ENCODE measurements at regions not wholly inside any gene's neighbourhood (a gene's known extent, or its start where the extent isn't known, plus 50 kb on each side); places are given as distances from the start of the nearest gene placed in this dataset.
A peak's percentile ranks its signal among the peaks of the same experiment; 100 is the strongest.

GRCh38 chrX:39452401-39452800, 645.4 kb downstream of the BCOR start:
- no peak for DNase-seq

- no peak for DNase-seq
Measured at GRCh38 chrX:39453889-39454621, 643.7 kb downstream of the BCOR start.

- no peak for DNase-seq
Measured at GRCh38 chrX:39456894-39457604, 640.7 kb downstream of the BCOR start.

DNA sequence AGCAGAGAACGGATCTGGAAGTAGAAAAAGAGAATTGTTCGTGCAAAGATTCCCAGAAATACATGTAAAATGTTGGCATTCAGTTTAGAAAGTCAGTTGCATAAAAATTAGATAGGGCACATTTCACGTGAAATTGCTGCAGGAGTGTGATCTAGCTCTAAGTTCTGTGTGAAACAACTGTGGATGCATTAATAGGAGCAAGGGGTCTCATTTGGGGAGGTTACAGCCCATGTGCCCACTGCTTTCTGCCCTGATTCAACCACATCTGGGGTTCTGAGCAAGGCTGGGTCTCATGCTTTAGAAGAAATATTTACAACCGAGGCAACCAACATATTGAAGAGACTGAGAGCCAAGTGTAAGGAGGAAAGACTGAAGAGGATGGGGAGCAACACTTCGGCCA, 639.0 kb downstream of the BCOR start:
- no peak for DNase-seq

DNA sequence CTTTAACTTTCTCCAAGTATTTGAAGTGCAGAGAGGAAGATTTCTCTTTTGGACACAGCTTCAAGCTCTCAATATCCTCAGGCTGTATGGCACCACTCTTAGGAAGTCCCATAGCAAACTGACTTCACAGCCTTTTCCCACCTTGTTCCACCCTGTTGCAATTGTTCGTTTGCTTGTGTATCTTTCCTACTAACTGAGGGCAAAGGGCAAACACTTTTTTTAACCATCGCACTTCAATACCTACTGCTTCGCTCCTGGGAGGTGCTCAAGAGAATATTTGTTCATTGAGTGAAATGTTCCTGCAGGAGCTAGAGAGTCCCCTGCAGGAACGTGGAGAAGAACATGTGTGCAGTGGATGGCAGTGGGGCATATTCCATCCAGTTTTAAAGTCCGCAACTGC, 638.6 kb downstream of the BCOR start:
- DNase-seq, result no peak

- DNase-seq, result no peak
Measured at GRCh38 chrX:39459952-39460351, 637.8 kb downstream of the BCOR start.

DNA sequence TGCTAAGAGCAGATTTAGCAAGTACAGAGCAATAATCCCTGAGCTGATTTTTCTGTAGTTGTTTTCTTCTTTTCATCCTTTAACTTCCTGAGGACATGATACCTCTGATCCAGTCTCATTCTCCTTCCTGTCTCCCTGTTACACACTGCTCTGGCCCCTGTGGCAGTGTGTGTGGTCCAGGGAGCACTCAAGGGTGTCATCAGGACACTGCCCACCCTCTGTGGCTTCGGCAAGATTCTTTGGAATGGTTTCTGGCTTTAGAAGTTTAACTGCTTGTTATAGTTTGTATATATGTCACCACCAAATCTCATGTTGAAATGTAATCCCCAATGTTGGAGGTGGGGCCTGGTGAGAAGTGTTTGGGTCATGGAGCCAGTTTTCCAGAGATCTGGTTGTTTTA, 637.3 kb downstream of the BCOR start:
- no peak for DNase-seq

DNA sequence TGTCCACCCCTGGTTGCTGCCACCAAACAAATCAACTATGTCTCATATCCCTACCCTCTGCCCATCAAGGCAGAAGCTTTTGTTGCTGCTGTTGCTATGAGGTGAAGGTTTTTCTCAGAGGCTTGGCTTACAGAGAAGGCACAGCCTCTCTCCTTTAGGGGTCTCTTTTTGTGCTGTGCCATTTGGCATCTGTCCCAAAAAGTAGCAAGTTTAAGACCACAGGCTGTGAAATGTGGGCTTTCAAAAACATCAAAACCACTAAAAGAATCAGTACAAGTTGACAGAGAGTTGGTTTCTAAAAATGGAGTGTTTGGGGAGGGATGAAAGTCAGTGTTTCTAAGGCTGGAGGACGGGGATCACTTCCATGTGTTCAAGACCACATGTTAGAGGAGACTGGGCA, 634.9 kb downstream of the BCOR start:
- DNase-seq, result no peak

GRCh38 chrX:39464253-39464652, 633.5 kb downstream of the BCOR start:
- DNase-seq, result no peak

DNA sequence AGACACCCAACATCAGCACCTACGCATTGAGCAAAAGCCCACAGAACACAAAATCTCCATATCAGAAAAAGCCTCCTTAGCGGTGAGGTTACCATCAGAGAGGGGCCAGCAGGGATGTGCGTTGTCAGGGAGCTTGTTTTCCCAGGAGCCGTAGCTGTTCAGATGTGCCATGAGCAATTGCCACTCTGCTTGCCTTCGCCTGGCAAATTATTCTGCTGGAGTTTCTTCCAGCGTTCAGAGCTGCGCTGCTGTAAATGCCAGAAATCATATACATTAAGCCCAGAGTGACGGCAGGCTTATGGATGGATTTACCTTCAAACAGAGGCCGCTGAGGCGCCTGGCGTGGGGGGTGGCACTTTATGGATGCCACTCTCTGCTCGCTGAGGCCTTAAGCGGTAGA, 632.3 kb downstream of the BCOR start:
- DNase-seq, result no peak

DNA sequence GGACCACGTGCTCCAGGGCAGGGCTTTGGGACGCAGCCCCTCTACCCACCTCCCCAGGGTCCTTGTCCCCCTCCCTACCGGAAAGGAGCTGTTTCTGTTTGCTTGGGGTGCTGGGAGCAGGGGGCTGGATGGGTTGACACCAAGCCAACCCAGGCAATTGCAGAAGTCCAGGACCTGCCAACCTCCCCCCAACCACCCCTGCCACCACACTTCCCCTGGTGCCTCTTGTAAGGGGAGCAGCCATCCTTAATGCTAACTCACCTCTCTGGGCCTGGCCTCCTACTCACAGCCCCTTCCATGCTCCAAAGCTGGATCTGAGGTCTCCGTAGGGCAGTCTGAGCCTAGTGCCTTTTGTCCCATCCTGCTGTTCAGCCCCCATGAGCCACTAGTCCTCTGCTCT, 631.9 kb downstream of the BCOR start:
- no peak for DNase-seq

DNA sequence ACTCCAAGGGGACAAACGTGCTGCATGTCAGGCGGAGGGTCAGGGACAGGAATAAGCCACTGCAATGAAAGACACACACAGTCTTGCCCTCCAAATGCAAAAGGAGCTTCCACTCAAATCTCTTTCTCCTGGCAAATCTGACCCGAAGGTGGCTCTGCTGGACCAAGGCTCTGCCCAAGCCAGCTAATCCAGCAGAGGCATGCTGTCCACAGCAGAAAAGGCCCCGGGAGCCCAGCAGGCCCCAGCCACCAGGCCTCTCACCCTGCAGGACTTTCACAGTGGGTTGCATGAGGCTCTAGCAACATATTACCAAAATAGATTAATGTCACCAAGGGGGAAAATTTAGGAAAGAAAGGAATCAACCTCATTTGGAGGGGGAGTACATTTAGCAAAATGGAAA, 628.6 kb downstream of the BCOR start:
- no peak for DNase-seq

DNA sequence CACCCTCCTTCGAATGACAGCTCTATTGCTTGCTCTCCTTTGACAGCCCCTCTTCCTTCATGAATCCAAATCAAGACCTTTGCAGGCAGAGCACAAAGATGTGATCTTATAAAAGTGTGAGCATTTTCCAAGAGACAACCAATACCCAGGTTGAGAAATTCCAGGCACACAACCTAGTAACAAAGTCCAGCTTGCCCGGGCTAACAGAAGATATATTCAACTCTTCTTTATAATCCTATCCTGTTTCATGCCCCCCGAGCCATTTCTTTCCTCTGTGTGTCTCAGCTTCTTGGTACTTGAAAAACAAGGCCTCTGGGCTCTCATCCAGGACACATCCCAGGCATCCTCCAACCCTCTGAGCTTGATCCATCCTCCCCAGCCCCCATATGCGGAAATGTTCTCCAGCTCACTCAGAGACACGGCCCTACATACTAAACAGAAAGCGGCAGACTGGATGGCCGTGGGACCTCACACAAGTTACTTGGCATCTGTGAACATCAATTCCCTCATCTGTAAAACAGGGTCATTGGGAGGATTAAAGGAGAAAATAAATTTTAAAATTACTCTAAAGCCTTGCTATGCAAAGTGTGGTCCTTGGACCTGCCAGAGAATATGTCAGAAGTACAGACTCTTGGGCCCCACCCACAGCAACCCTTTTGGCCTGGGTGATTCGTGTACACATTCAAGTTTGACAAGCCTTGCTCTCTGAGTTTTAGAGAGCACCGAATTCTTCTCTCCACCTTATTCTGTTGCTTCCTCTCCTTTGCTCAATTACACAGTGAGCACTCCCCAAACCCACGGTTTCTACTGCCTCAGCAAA, 627.0 kb downstream of the BCOR start:
- DNase-seq, result no peak

GRCh38 chrX:39472161-39472560, 625.6 kb downstream of the BCOR start:
- no peak for DNase-seq

DNA sequence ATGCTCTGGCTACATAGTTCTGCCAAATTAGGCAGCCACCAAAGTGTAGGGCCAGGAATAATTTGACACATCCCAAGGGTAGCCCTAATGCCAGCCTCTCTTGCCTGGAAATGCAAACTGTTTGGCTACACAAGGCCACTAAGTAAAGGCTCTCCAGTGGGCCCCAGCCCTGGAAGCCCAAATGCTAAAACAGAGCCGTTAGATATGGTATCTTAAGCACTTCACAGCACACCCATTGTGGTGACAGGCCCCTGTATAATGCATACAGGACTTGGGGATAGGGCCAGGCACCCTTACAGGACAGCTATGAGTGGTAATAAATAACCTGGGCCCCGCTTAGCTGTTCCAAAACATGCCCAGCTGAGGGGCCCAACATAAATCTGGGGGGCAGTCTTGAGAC, 623.9 kb downstream of the BCOR start:
- no peak for DNase-seq

DNA sequence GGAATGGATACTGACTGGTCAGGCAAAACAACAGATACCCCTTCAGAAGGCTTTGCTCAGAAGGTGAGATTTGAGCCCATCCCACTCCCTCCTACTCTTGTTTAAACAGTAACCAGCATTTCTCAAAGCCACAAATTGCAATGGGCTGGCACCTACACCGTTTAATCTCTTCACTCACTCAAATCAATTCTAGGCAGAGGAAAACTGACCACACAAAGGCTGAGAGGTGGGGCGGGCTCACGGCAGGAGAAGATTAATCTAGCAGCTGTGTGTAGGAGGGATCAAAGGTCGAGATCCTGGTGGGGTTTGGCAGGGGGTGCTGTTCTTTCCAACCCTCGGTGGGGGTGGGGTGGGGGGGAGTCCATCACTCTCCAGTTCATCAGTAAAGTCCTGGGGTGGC, 622.4 kb downstream of the BCOR start:
- DNase-seq, result no peak

DNA sequence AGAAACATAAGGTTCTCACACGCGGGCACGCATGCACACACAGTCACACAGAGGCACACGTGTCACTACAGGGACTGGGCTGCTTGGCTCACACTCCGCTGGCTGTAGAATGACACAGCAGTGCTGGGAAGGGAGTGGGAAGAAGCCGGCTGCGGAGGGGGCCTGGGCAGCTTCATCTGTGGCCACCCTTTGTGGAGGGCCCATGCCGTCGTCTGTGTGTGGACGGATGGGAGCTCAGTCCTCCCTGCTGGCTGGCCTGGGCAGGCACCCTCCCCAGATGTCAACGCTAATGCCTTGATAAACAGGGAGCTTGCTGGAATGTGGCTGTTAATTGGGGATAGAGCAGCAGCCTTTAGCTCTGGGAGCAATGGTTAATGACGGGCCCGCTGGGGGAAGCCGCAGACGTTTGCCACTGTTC, 621.1 kb downstream of the BCOR start:
- no peak for DNase-seq

DNA sequence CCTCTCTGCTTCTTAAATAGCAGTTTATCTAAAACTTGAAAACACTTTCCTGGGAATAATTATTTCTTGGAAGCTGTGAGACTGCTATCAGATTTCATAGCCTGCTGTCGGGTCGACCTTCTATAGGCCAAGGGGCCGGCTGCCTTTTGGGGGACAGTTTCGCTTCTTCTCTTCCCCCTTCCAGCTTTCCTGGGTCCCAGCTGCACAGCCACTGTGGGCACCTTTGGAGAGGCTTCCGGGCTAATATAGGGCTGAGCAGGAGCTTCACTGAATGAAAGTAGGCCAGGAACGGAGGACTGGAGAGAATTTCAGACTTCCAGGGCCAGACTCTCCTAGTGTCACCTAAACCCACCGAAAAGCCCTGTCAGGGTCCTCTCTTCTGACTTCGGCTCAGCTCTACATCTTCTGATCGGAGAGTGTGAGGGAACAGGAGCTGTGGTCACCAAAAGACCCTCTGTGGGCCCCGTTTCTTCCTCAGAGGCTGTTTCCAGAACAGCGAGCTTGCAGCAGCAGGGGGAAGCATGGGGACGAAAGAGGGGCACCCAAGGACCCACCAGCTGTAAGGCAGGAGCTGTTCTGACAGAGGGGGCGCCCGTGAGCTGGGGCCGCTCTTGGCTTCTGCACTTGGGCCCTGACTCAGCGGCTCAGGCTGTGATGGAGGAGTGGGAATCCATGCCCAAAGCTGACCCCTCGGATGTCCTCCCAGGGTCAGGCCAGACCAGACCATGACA, 620.6 kb downstream of the BCOR start:
- DNase-seq, result no peak

GRCh38 chrX:39477762-39478120, 620.0 kb downstream of the BCOR start:
- DNase-seq, result peak; percentile 3

DNA sequence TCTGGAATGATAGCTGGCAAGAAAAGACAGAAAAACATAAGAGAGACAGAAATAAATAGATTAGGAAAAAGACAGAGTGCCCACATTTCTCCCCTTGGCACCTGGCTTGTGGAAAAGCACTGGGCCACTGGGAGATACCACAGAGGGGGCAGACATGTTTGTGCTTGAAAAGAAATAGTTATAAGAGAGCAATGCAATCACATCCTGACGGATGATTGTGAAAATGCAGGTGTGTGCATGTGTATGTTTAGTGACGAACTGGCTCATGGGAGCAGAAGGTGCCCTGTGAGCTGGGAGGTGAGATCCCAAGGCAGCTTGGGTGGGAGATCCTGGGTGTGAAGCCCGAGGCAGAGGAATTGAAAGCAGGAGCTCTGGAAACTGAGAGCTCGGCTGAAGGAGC, 617.9 kb downstream of the BCOR start:
- DNase-seq, result no peak

DNA sequence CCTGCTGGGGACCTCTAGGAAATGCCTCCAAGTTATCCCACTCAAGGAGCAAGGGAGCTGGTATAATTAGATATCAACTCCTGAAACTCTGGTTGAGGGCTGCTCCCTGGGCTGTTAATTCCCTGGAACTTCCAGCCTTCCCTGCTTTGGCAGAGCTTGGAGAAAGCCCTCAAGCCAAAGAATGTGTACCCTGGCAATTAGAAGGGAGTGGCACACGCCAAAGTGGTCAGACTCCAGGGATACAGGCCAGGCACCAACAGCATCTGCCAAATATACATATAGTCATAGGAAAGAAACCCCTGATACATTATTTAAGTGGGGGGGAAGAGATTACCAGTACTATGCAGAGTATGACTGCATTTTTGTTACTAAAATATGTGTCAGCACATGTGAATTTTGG, 616.8 kb downstream of the BCOR start:
- no peak for DNase-seq

DNA sequence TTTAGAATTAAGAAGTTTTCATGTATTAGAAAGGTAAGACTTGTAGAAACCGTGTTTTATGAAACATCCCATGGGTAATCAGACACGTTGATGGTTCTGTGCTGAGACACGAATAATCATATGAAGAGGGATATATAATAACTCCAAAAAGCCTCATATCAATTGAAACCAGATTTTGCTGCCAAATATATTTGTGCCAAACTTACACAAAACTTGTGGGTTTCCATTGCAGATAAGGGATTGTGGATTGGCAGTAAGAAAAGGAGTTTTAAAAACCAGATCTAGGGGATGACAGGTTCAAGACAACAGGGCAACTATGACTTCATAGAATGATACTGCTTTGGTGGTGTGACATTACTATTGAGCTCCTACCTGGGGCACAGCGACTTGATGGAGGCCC, 616.1 kb downstream of the BCOR start:
- DNase-seq, result no peak

All from activated naive CD4-positive, alpha-beta T cell treated with Interleukin-2 at 50 U/mL for 16 hours (primary cell).